ENCODE measurements at regions not wholly inside any gene's neighbourhood (a gene's known extent, or its start where the extent isn't known, plus 50 kb on each side); places are given as distances from the start of the nearest gene placed in this dataset.

DNA sequence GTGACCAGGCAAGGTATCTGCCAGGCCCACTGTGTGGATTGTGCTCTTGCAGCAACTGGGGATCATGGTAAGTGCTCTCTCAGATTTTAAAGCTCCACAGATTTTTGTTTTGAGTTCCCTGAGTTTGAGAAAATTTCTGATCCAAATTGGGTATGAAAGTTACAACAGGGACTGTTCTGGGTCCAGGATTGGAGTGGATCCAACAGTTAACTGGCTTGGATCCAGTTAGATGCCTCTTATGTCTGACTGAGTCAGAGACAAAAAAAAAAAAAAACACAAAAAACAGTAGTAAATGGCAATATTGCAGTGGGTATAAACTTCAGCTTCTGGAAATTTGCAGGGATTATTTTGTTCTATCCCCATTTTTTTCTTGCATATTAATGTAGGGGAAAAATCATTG, 598.8 kb downstream of the C12orf50 start:
- TF ChIP-seq POLR2A (IDR thresholded peaks at IDR 0.05) (no peak), CTCF (IDR thresholded peaks at IDR 0.05) (no peak), POLR2AphosphoS5 (IDR thresholded peaks at IDR 0.05) (no peak)

All from prostate gland (tissue), 2 donors.